Activated CD8-positive, alpha-beta T cell treated with anti-CD3 and anti-CD28 coated beads for 36 hours (primary cell): ENCODE measurements at regions not wholly inside any gene's neighbourhood (a gene's known extent, or its start where the extent isn't known, plus 50 kb on each side); places are given as distances from the start of the nearest gene placed in this dataset.

Experiments
- ATAC-seq: fragments of 200-7000 bp; cut with Tn5 transposase; one replicate; pipeline ENCODE4 v1.10.0; 2021; ENCODE audit warnings: mild to moderate bottlenecking, moderate library complexity
- CTCF ChIA-PET: fragments of 350-600 bp; sonication (Branson Sonifier 250); formaldehyde crosslinking; loops from one replicate; lab custom pipeline; 2021; ENCODE audit warnings: antibody characterized with exemption; lab: Charles Lee
- POLR2A ChIA-PET: fragments of 350-600 bp; sonication (Branson Sonifier 250); formaldehyde crosslinking; loops from one replicate; lab custom pipeline; 2021; ENCODE audit warnings: antibody characterized with exemption; lab: Charles Lee
- DNase-seq: peaks from one replicate; pipeline ENCODE4 v3.0.0-alpha.2; 2020
- H3K27ac Mint-ChIP-seq: one replicate; pipeline ENCODE4 v1.8.0; 2021; ENCODE audit warnings: mild to moderate bottlenecking, mixed read lengths
- H3K27me3 Mint-ChIP-seq: one replicate; pipeline ENCODE4 v1.8.0; 2021; ENCODE audit warnings: mixed read lengths
- H3K36me3 Mint-ChIP-seq: one replicate; pipeline ENCODE4 v1.8.0; 2021; ENCODE audit warnings: low read depth, mixed read lengths
- H3K4me1 Mint-ChIP-seq: one replicate; pipeline ENCODE4 v1.8.0; 2021; ENCODE audit warnings: low read depth, mixed read lengths
- H3K4me3 Mint-ChIP-seq: one replicate; pipeline ENCODE4 v1.8.0; 2021; ENCODE audit warnings: mild to moderate bottlenecking, moderate library complexity, mixed read lengths
- H3K9me3 Mint-ChIP-seq: one replicate; pipeline ENCODE4 v1.8.0; 2021; ENCODE audit warnings: mixed read lengths
- CTCF ChIP-seq: fragments of 200-600 bp; IDR thresholded peaks from one replicate; pipeline ENCODE4 v1.8.0; 2022; ENCODE audit warnings: antibody characterized with exemption, mild to moderate bottlenecking
- intact Hi-C: fragments of 100-400 bp; cut with micrococcal nuclease; formaldehyde crosslinking; loops from one replicate; pipeline ENCODE4 v1.10.0; 2022

- H3K9me3 Mint-ChIP-seq, result peaks cover under 1% of the 10 kb centered on the region
- TF ChIP-seq CTCF, result no peak
- no peak overlapping the region for H3K4me3 Mint-ChIP-seq
- POLR2A ChIA-PET, result no interaction called here
- no peaks in the 10 kb centered on the region for H3K27me3 Mint-ChIP-seq
- no peak for ATAC-seq
- no peak overlapping the region for H3K27ac Mint-ChIP-seq
- DNase-seq, result no peak
- H3K36me3 Mint-ChIP-seq, result no peaks in the 10 kb centered on the region
- CTCF ChIA-PET, result no interaction called here
- no peaks in the 10 kb centered on the region for H3K4me1 Mint-ChIP-seq
- intact Hi-C loops, result no loop called here
Measured at GRCh38 chr4:45346816-45347435, 620.6 kb upstream of the GNPDA2 start.

- ChIA-PET POLR2A (no interaction called here), CTCF (no interaction called here)
- no peak overlapping the region for H3K27ac Mint-ChIP-seq
- no peaks in the 10 kb centered on the region for H3K4me1 Mint-ChIP-seq
- H3K9me3 Mint-ChIP-seq, result no peaks in the 10 kb centered on the region
- H3K36me3 Mint-ChIP-seq, result no peaks in the 10 kb centered on the region
- no peak for TF ChIP-seq CTCF
- H3K4me3 Mint-ChIP-seq, result no peak overlapping the region
- DNase-seq, result no peak
- H3K27me3 Mint-ChIP-seq, result no peaks in the 10 kb centered on the region
- ATAC-seq, result no peak
- intact Hi-C loops, result no loop called here
Measured at GRCh38 chr4:45345558-45345957, 619.2 kb upstream of the GNPDA2 start.

- ChIA-PET POLR2A (no interaction called here), CTCF (no interaction called here)
- DNase-seq, result no peak
- no peak overlapping the region for H3K4me3 Mint-ChIP-seq
- no peaks in the 10 kb centered on the region for H3K4me1 Mint-ChIP-seq
- no peak overlapping the region for H3K27ac Mint-ChIP-seq
- intact Hi-C loops, result no loop called here
- H3K27me3 Mint-ChIP-seq, result no peaks in the 10 kb centered on the region
- no peak for ATAC-seq
- H3K36me3 Mint-ChIP-seq, result no peaks in the 10 kb centered on the region
- peaks cover 6% of the 10 kb centered on the region for H3K9me3 Mint-ChIP-seq
- TF ChIP-seq CTCF, result no peak
Measured at GRCh38 chr4:45331802-45332201, 605.4 kb upstream of the GNPDA2 start.

GRCh38 chr4:45327544-45327943 lies 601.2 kb upstream of the GNPDA2 start:
- H3K36me3 Mint-ChIP-seq, result no peaks in the 10 kb centered on the region

More at GRCh38 chr4:45327544-45327943, 601.2 kb upstream of the GNPDA2 start:
- Mint-ChIP-seq H3K27me3 (no peaks in the 10 kb centered on the region), H3K27ac (no peak overlapping the region), H3K9me3 (peaks cover 4% of the 10 kb centered on the region), H3K4me3 (no peak overlapping the region), H3K4me1 (no peaks in the 10 kb centered on the region)
- intact Hi-C loops, result no loop called here
- ATAC-seq (no peak), DNase-seq (no peak)
- ChIA-PET POLR2A (no interaction called here), CTCF (no interaction called here)
- no peak for TF ChIP-seq CTCF
